PFSK-1 (cell line): ENCODE measurements at regions not wholly inside any gene's neighbourhood (a gene's known extent, or its start where the extent isn't known, plus 50 kb on each side); places are given as distances from the start of the nearest gene placed in this dataset.

Experiments
- FOXP2 ChIP-seq: optimal IDR thresholded peaks from 2 replicates; pipeline ENCODE3; 2011; ENCODE audit warnings: borderline replicate concordance, control low read depth, inconsistent platforms; ENCODE audit not compliant: insufficient read depth; ENCODE audit errors: extremely low read length, extremely low read depth
- POLR2AphosphoS5 ChIP-seq: IDR thresholded peaks from 2 replicates; pipeline ENCODE4 v1.6.1; 2012; ENCODE audit warnings: low read depth, mild to moderate bottlenecking, control low read depth, low read length, moderate library complexity
- SIN3A ChIP-seq: IDR thresholded peaks from 2 replicates; pipeline ENCODE4 v1.6.1; 2012; ENCODE audit warnings: mild to moderate bottlenecking, low read length, moderate library complexity, borderline replicate concordance; ENCODE audit not compliant: insufficient read depth
- TAF1 ChIP-seq: IDR thresholded peaks from 2 replicates; pipeline ENCODE4 v1.6.1; 2012; ENCODE audit warnings: low read length, control low read depth, borderline replicate concordance; ENCODE audit not compliant: insufficient read depth
- TF ChIP-seq, protein P1 (sequence below), 2 experiments: IDR thresholded peaks; 2 replicates each; pipeline versions ENCODE4 v1.6.1 to v1.8.0; 2011 to 2012; ENCODE audit warnings: low read depth in 2 of 2, low read length in 2 of 2, control low read depth in 1 of 2, inconsistent platforms in 1 of 2, mild to moderate bottlenecking in 1 of 2, moderate library complexity in 1 of 2; ENCODE audit not compliant: insufficient read depth in 1 of 2

DNA sequence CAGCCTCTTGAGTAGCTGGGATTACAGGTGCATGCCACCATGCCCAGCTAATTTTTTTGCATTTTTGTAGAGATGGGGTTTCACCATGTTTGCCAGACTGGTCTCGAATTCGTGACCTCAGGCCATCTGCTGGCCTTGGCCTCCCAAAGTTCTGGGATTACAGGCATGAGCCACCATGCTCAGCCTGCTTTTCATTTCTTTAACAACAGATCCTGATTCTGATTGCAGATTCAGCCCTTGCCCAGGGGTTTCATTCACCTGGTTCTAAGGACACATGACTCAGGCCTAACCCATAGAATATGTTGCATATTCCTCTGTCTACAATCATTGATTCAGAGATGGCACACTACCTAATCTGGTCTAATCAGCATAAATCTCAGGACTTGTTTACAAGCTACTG lies 56.1 kb upstream of the CCDC112 start:
- no peak for TF ChIP-seq FOXP2
- TF ChIP-seq SIN3A: no peak

DNA sequence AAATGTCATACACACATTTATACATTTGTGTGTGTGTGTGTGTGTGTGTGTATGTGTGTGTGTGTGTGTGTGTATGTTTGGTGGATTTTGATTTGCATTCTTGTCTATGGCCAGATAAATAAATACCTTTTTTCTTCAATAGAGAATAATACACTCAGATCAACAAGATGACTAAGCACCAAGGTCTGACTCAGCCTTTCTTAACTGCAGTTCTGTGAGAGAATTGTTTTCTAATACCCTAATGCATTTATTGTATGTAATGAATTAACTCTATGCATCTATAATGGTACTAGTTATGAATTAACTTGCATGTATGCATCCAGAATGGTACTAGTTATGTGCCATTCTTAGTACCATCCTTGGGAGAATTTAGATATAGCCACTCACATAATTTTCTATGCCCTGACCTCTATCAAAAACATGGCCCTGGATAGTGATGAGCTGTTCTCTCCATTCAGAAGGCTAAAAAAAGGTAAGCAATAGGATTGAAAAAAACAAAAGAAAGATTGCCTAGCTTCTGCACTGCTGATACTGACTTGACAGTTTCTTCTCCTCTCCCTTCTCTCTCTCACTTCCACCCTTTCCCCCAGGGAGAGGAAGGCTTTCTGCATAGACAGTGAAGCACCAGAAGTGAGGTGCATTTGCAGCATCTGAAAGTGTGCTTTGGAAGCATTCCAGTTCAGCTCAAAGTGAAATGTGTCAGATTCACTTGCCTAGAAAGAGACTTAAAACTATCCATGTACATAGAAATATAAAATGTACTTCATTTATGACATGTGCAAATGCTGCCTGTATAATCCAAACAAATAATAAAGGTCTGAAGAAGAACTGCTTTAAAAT lies 55.1 kb upstream of the CCDC112 start:
- TF ChIP-seq, protein P1, sequence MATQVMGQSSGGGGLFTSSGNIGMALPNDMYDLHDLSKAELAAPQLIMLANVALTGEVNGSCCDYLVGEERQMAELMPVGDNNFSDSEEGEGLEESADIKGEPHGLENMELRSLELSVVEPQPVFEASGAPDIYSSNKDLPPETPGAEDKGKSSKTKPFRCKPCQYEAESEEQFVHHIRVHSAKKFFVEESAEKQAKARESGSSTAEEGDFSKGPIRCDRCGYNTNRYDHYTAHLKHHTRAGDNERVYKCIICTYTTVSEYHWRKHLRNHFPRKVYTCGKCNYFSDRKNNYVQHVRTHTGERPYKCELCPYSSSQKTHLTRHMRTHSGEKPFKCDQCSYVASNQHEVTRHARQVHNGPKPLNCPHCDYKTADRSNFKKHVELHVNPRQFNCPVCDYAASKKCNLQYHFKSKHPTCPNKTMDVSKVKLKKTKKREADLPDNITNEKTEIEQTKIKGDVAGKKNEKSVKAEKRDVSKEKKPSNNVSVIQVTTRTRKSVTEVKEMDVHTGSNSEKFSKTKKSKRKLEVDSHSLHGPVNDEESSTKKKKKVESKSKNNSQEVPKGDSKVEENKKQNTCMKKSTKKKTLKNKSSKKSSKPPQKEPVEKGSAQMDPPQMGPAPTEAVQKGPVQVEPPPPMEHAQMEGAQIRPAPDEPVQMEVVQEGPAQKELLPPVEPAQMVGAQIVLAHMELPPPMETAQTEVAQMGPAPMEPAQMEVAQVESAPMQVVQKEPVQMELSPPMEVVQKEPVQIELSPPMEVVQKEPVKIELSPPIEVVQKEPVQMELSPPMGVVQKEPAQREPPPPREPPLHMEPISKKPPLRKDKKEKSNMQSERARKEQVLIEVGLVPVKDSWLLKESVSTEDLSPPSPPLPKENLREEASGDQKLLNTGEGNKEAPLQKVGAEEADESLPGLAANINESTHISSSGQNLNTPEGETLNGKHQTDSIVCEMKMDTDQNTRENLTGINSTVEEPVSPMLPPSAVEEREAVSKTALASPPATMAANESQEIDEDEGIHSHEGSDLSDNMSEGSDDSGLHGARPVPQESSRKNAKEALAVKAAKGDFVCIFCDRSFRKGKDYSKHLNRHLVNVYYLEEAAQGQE (IDR thresholded peaks at IDR 0.05; ENCODE audit: insufficient read depth in 1 of 2, low read depth in 2 of 2, low read length in 2 of 2): no peak
- TF ChIP-seq TAF1 (no peak), FOXP2 (no peak)

DNA sequence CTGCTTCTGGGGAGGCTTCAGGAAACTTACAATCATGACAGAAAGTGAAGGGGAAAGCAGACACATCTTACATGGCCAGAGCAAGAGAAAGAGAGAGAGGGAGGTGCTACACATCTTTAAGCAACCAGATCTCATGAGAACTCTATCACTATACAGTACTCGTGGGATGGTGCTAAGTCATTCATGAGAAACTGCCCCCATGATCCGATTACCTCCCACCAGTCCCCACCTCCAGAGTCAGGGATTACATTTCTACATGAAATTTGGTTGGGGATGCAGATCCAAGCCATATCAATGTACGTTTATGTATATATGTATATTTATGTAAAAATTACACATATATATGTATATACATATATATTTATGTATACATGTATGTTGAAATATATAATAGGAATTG lies 54.4 kb upstream of the CCDC112 start:
- no peak for TF ChIP-seq SIN3A
- no peak for TF ChIP-seq FOXP2
- TF ChIP-seq TAF1: no peak
- no peak for TF ChIP-seq POLR2AphosphoS5
- TF ChIP-seq, protein P1 (IDR thresholded peaks at IDR 0.05; ENCODE audit: insufficient read depth in 1 of 2, low read depth in 2 of 2, low read length in 2 of 2): no peak

DNA sequence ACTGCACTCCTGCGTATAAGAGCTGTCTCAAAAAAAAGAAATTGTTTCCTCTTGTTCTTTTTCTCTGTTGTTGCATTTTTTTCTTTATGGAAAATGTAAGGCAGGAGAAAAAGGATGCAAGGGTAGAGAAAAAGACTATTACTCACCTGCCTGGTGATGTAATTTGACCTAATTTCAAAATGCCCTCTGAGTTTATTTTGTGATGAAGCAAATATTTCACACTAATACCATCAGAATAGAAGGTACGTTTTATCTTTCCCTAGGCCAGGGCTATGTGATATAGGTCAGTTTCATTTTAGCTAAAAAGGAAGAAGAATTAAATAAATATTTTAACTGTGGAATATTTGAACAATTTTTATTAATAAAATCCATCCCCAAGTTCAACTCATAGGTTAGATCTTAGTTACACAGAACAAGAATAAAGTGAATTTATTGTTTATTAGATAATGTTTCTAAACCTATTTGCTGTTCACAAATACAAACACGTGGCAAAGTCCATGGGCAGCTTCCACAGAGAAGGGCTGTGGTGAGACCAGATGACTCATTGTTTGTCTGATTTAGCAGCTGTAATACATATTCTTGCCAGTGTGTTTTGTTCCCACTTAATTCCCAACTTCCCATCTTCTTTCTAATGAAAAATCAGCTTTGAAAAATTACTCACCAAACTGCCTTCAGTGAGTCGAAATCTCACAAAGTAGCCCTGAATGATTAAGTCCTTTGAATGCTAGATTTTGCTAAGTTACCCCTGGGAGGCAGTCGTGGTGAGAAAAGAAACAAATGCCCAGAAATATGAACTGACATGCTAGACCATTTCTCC lies 52.8 kb upstream of the CCDC112 start:
- TF ChIP-seq, protein P1 (IDR thresholded peaks at IDR 0.05; ENCODE audit: insufficient read depth in 1 of 2, low read depth in 2 of 2, low read length in 2 of 2): no peak
- no peak for TF ChIP-seq POLR2AphosphoS5
- no peak for TF ChIP-seq SIN3A
- TF ChIP-seq FOXP2: no peak
- no peak for TF ChIP-seq TAF1

DNA sequence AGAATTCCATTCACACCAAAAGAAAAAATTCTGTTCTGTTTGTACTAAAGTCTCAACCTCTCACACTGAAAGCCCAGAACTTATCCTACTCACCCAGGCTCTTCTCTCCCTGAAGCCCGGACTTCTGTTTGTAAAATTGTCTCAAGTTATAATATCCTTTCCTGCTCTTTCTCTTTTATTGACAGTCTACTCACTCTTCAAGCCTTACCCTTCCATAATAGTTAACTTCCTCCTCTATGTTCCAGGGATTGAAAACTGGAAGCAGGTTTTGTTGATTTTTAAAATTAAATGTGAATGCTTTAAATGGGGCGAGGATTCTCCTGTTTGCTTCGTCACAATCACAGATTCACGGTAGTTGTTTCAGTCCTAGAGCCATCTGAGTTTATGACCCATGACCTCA lies 51.7 kb upstream of the CCDC112 start:
- TF ChIP-seq POLR2AphosphoS5: no peak
- TF ChIP-seq TAF1: no peak
- no peak for TF ChIP-seq SIN3A
- TF ChIP-seq, protein P1 (IDR thresholded peaks at IDR 0.05; ENCODE audit: insufficient read depth in 1 of 2, low read depth in 2 of 2, low read length in 2 of 2): no peak
- TF ChIP-seq FOXP2: no peak
